SJSA1 (cell line): ENCODE measurements at regions not wholly inside any gene's neighbourhood (a gene's known extent, or its start where the extent isn't known, plus 50 kb on each side); places are given as distances from the start of the nearest gene placed in this dataset.
A peak's percentile ranks its signal among the peaks of the same experiment; 100 is the strongest.

Source experiments
- DNase-seq, 2 experiments: peaks; one replicate each; pipeline ENCODE4 v3.0.0-alpha.2; 2015 to 2020; ENCODE audit warnings: low spot score in 2 of 2, low read depth in 1 of 2
- H3K27ac ChIP-seq: fragments of 250-450 bp; sonication (Bioruptor Pico); 2 replicates; pipeline ENCODE4 v1.5.1; 2020; ENCODE audit warnings: mild to moderate bottlenecking, moderate library complexity
- H3K27me3 ChIP-seq: fragments of 250-450 bp; sonication (Bioruptor Pico); replicated peaks from 2 replicates; pipeline ENCODE4 v1.5.1; 2020; ENCODE audit warnings: mild to moderate bottlenecking, moderate library complexity
- H3K36me3 ChIP-seq: fragments of 250-450 bp; sonication (Bioruptor Pico); 2 replicates; pipeline ENCODE4 v1.5.1; 2020; ENCODE audit warnings: mild to moderate bottlenecking
- H3K4me1 ChIP-seq: fragments of 250-450 bp; sonication (Bioruptor Pico); replicated peaks from 2 replicates; pipeline ENCODE4 v1.6.1; 2021; ENCODE audit warnings: mild to moderate bottlenecking
- H3K4me3 ChIP-seq: fragments of 250-450 bp; sonication (Bioruptor Pico); 2 replicates; pipeline ENCODE4 v1.5.1; 2020; ENCODE audit warnings: mild to moderate bottlenecking
- H3K9me3 ChIP-seq: fragments of 250-450 bp; sonication (Bioruptor Pico); replicated peaks from 2 replicates; pipeline ENCODE4 v1.5.1; 2020; ENCODE audit warnings: mild to moderate bottlenecking

- H3K27me3 ChIP-seq, result no peaks in the 10 kb centered on the region
- no peaks in the 10 kb centered on the region for H3K9me3 ChIP-seq
- H3K27ac ChIP-seq, result no peak overlapping the region
- H3K4me3 ChIP-seq, result no peak overlapping the region
- no peaks in the 10 kb centered on the region for H3K36me3 ChIP-seq
- DNase-seq, result no peak
- H3K4me1 ChIP-seq, result peaks cover 16% of the 10 kb centered on the region
Measured at GRCh38 chr1:8267307-8267706, 50.6 kb upstream of the SLC45A1 start.

DNA sequence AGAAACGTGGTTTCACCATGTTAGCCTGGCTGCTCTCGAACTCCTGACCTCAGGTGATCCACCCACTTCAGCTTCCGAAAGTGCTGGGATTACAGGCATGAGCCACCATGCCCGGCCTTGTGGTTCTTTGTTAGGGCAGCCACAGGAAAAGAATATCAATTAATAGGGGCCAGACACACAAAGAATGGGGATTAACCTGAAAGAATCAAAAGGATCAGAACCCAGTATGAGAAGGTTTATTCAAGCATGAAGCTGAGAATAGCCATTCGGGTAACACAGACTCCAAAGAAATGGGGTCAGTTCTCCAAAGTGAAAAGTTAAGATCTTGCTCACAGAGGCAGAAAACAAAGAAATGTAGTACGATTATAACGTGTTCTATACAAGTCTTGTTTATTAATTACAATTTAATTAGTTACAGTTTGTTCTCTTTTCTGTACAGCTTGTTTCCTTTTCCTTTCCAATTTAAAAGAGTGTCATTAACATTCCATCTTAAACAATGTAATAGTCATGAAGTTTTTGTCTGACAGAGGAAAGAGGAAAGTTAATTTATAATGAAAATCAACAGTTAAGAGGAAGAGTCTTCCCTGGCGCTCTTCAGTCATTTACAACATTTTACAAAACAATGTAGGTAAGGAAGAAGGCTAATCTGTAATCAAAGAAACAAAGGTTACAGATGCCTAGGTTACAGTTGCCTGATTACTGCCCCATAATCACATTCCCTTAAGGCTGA lies 51.3 kb upstream of the SLC45A1 start:
- Histone ChIP-seq H3K4me3 (no peak overlapping the region), H3K9me3 (no peaks in the 10 kb centered on the region), H3K36me3 (no peaks in the 10 kb centered on the region), H3K27ac (no peak overlapping the region), H3K27me3 (no peaks in the 10 kb centered on the region), H3K4me1 (peaks cover 16% of the 10 kb centered on the region)
- DNase-seq, result no peak

- H3K36me3 ChIP-seq, result no peaks in the 10 kb centered on the region
- no peak overlapping the region for H3K4me3 ChIP-seq
- H3K27ac ChIP-seq, result no peak overlapping the region
- DNase-seq, result no peak
- peaks cover 13% of the 10 kb centered on the region for H3K4me1 ChIP-seq
- no peaks in the 10 kb centered on the region for H3K9me3 ChIP-seq
- H3K27me3 ChIP-seq, result no peaks in the 10 kb centered on the region
Measured at GRCh38 chr1:8263791-8264190, 54.1 kb upstream of the SLC45A1 start.

GRCh38 chr1:8261398-8261762 lies 56.5 kb upstream of the SLC45A1 start:
- Histone ChIP-seq H3K27me3 (no peaks in the 10 kb centered on the region), H3K4me3 (no peak overlapping the region), H3K36me3 (no peaks in the 10 kb centered on the region), H3K9me3 (no peaks in the 10 kb centered on the region), H3K27ac (no peak overlapping the region), H3K4me1 (peaks cover 18% of the 10 kb centered on the region)
- no peak for DNase-seq

GRCh38 chr1:8259498-8260290 lies 58.2 kb upstream of the SLC45A1 start:
- Histone ChIP-seq H3K4me3 (peak overlapping the region; percentile 7; the same call in 1 of the 2 replicates), H3K4me1 (peaks cover 18% of the 10 kb centered on the region), H3K36me3 (no peaks in the 10 kb centered on the region), H3K27ac (peak overlapping the region; percentile 46), H3K27me3 (no peaks in the 10 kb centered on the region), H3K9me3 (no peaks in the 10 kb centered on the region)
- peak; percentile 53 to 81 for DNase-seq

DNA sequence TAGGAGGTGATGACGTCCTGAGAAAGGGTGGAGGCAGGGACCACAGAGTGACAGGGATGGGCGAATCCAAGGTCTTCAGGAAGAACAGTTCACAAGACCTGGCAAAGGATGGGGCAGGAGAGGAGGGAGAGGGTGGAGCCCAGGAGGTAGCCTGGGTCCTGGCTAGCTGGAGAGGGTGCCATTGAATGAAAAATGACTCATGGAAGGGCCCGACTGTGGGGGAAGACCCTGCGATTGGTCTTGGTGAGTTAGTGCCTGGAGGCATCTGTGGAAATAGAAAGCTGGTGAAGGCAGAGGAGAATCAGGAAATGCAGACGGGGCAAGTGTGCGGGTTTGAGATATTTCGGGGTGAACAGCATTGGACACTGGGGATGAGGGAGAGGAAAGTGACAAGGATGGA lies 60.3 kb upstream of the SLC45A1 start:
- H3K27me3 ChIP-seq, result no peaks in the 10 kb centered on the region
- H3K9me3 ChIP-seq, result no peaks in the 10 kb centered on the region
- no peaks in the 10 kb centered on the region for H3K36me3 ChIP-seq
- H3K27ac ChIP-seq, result no peak overlapping the region
- H3K4me1 ChIP-seq, result peaks cover 18% of the 10 kb centered on the region
- no peak overlapping the region for H3K4me3 ChIP-seq
- DNase-seq, result no peak

GRCh38 chr1:8256321-8256720 lies 61.6 kb upstream of the SLC45A1 start:
- no peak overlapping the region for H3K4me3 ChIP-seq
- H3K27me3 ChIP-seq, result no peaks in the 10 kb centered on the region
- peaks cover 18% of the 10 kb centered on the region for H3K4me1 ChIP-seq
- no peak for DNase-seq
- H3K36me3 ChIP-seq, result no peaks in the 10 kb centered on the region
- H3K9me3 ChIP-seq, result no peaks in the 10 kb centered on the region
- H3K27ac ChIP-seq, result no peak overlapping the region

GRCh38 chr1:8255712-8256111 lies 62.2 kb upstream of the SLC45A1 start:
- no peak overlapping the region for H3K27ac ChIP-seq
- DNase-seq, result no peak
- H3K4me3 ChIP-seq, result no peak overlapping the region
- no peaks in the 10 kb centered on the region for H3K27me3 ChIP-seq
- H3K9me3 ChIP-seq, result no peaks in the 10 kb centered on the region
- peaks cover 18% of the 10 kb centered on the region for H3K4me1 ChIP-seq
- no peaks in the 10 kb centered on the region for H3K36me3 ChIP-seq

DNA sequence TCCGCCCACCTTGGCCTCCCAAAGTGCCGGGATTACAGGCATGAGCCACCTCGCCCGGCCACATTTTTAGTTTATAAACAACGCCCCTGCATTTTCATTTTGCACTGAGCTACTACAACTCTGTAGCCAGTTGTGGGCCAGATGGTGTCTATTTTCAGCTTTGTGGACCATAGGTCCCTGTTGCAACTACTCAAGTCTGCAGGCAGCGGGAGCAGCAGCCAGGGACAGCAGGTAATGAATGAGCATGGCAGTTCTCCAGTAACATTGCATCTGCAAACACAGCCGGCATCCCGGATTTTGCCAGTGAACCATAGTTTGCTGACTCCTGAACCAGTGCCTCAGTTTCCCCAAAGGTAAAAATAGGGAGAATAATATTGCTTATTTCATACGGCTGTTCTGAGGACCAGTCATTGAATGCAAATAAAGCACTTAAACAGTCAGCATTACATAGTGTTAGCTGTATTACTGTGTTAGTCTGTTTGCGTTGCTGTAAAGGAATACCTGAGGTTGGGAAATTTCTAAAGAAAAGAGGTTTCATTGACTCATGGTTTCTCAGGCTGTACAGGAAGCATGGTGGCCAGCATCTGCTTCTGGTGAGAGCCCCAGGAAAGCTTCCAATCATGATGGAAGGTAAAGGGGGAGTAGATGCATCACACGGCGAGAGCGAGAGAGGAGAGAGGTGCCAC lies 65.5 kb upstream of the SLC45A1 start:
- H3K4me1 ChIP-seq, result no peaks in the 10 kb centered on the region
- H3K27ac ChIP-seq, result no peak overlapping the region
- H3K4me3 ChIP-seq, result no peak overlapping the region
- no peaks in the 10 kb centered on the region for H3K36me3 ChIP-seq
- no peaks in the 10 kb centered on the region for H3K9me3 ChIP-seq
- no peaks in the 10 kb centered on the region for H3K27me3 ChIP-seq
- DNase-seq, result no peak

GRCh38 chr1:8251635-8252034 lies 66.3 kb upstream of the SLC45A1 start:
- DNase-seq, result no peak
- Histone ChIP-seq H3K27ac (no peak overlapping the region), H3K36me3 (no peaks in the 10 kb centered on the region), H3K4me3 (no peak overlapping the region), H3K9me3 (no peaks in the 10 kb centered on the region), H3K4me1 (no peaks in the 10 kb centered on the region), H3K27me3 (no peaks in the 10 kb centered on the region)

DNA sequence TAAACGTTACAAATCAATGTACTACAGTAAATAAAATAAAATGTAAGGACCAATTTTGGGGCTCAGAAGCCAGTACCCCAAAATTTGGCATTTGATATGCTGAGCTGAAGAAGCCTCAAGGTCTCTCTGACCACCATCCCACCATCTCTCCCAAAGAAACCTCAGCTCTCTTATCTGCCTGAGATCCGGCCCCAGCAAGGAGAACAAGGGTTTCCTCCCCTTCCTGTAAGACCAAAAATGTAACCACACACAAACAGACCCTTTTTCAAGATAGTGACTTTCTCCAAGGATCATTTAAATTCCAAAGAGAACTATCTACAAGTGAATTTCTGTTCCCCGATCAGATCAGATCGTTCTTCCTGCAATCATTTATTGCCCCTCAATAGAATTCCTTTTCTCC lies 68.1 kb upstream of the SLC45A1 start:
- no peaks in the 10 kb centered on the region for H3K9me3 ChIP-seq
- H3K4me3 ChIP-seq, result no peak overlapping the region
- H3K4me1 ChIP-seq, result no peaks in the 10 kb centered on the region
- no peak for DNase-seq
- no peaks in the 10 kb centered on the region for H3K36me3 ChIP-seq
- no peak overlapping the region for H3K27ac ChIP-seq
- no peaks in the 10 kb centered on the region for H3K27me3 ChIP-seq

GRCh38 chr1:8247811-8248436 lies 70.0 kb upstream of the SLC45A1 start:
- H3K27ac ChIP-seq, result no peak overlapping the region
- no peaks in the 10 kb centered on the region for H3K36me3 ChIP-seq
- no peaks in the 10 kb centered on the region for H3K4me1 ChIP-seq
- no peak overlapping the region for H3K4me3 ChIP-seq
- no peaks in the 10 kb centered on the region for H3K27me3 ChIP-seq
- no peaks in the 10 kb centered on the region for H3K9me3 ChIP-seq
- no peak for DNase-seq

GRCh38 chr1:8244304-8244703 lies 73.6 kb upstream of the SLC45A1 start:
- peaks cover 3% of the 10 kb centered on the region for H3K4me1 ChIP-seq
- H3K27ac ChIP-seq, result no peak overlapping the region
- no peak overlapping the region for H3K4me3 ChIP-seq
- DNase-seq, result no peak
- H3K36me3 ChIP-seq, result no peaks in the 10 kb centered on the region
- no peaks in the 10 kb centered on the region for H3K27me3 ChIP-seq
- H3K9me3 ChIP-seq, result no peaks in the 10 kb centered on the region

- H3K4me1 ChIP-seq, result peaks cover 13% of the 10 kb centered on the region
- no peaks in the 10 kb centered on the region for H3K36me3 ChIP-seq
- no peaks in the 10 kb centered on the region for H3K27me3 ChIP-seq
Measured at GRCh38 chr1:8242498-8242897, 75.4 kb upstream of the SLC45A1 start.

More at GRCh38 chr1:8242498-8242897, 75.4 kb upstream of the SLC45A1 start:
- Histone ChIP-seq H3K9me3 (no peaks in the 10 kb centered on the region), H3K27ac (no peak overlapping the region), H3K4me3 (no peak overlapping the region)
- no peak for DNase-seq
